Karpas-422 (cell line): ENCODE measurements at regions not wholly inside any gene's neighbourhood (a gene's known extent, or its start where the extent isn't known, plus 50 kb on each side); places are given as distances from the start of the nearest gene placed in this dataset.
"Not testable (repeated sequence)": the region's sequence is repeated elsewhere in the genome, so short reads cannot be mapped to it uniquely, and the experiment has no call there.

Experiments
- DNase-seq: peaks from one replicate; pipeline ENCODE4 v3.0.0-alpha.2; 2015
- H2AFZ ChIP-seq: fragments of 200-600 bp; sonication (generic); 2 replicates; pipeline ENCODE4 v1.6.1; 2014; ENCODE audit warnings: antibody characterized with exemption, low read length, mixed read lengths
- H3K27ac ChIP-seq: fragments of 200-600 bp; sonication (generic); 2 replicates; pipeline ENCODE4 v1.5.1; 2014; ENCODE audit warnings: mild to moderate bottlenecking, low read length, moderate library complexity
- H3K27me3 ChIP-seq: fragments of 200-600 bp; sonication (generic); 2 replicates; pipeline ENCODE4 v1.6.1; 2014; ENCODE audit warnings: low read length, mixed read lengths
- H3K36me3 ChIP-seq: fragments of 200-600 bp; sonication (generic); 2 replicates; pipeline ENCODE4 v1.6.1; 2014; ENCODE audit warnings: low read length, mixed read lengths; ENCODE audit not compliant: insufficient read depth
- H3K4me1 ChIP-seq: fragments of 200-600 bp; sonication (generic); 2 replicates; pipeline ENCODE4 v1.6.1; 2014; ENCODE audit warnings: mild to moderate bottlenecking, low read length, mixed read lengths
- H3K4me2 ChIP-seq: fragments of 200-600 bp; sonication (generic); 2 replicates; pipeline ENCODE4 v1.6.1; 2014; ENCODE audit warnings: low read length, low read depth, mild to moderate bottlenecking; ENCODE audit not compliant: poor library complexity, severe bottlenecking
- H3K4me3 ChIP-seq: fragments of 200-600 bp; sonication (generic); 2 replicates; pipeline ENCODE4 v1.5.1; 2014; ENCODE audit warnings: mild to moderate bottlenecking, antibody characterized with exemption, low read length, mixed read lengths
- H3K79me2 ChIP-seq: fragments of 200-600 bp; sonication (generic); 2 replicates; pipeline ENCODE4 v1.6.1; 2014; ENCODE audit warnings: mild to moderate bottlenecking, low read length, mixed read lengths
- H3K9ac ChIP-seq: fragments of 200-600 bp; sonication (generic); 2 replicates; pipeline ENCODE4 v1.6.0; 2014; ENCODE audit warnings: low read length
- H3K9me2 ChIP-seq: fragments of 200-600 bp; sonication (generic), shearing (Covaris generic); replicated peaks from 2 replicates; pipeline ENCODE4 v1.6.0; 2014; ENCODE audit warnings: mild to moderate bottlenecking, low read length, moderate library complexity; ENCODE audit not compliant: insufficient read depth
- H3K9me3 ChIP-seq: fragments of 300-700, 200-600 bp; sonication (generic); 2 replicates; pipeline ENCODE4 v1.6.1; 2014; ENCODE audit warnings: low read length, mixed read lengths
- H4K20me1 ChIP-seq: fragments of 200-600 bp; sonication (generic); 2 replicates; pipeline ENCODE4 v1.6.1; 2014; ENCODE audit warnings: mild to moderate bottlenecking, antibody characterized with exemption, low read length, low read depth; ENCODE audit not compliant: insufficient read depth

GRCh38 chr2:180236061-180236460 is 229.0 kb upstream of the CWC22 start:
- not testable (repeated sequence) for H3K27me3 ChIP-seq, H3K4me3 ChIP-seq, H3K9me3 ChIP-seq, H3K9ac ChIP-seq, H3K79me2 ChIP-seq, H3K4me1 ChIP-seq, H4K20me1 ChIP-seq, H3K27ac ChIP-seq, H3K9me2 ChIP-seq, H2AFZ ChIP-seq, H3K36me3 ChIP-seq, DNase-seq, H3K4me2 ChIP-seq

GRCh38 chr2:180235506-180235905 is 228.4 kb upstream of the CWC22 start:
- not testable (repeated sequence) for DNase-seq, H3K27ac ChIP-seq, H3K27me3 ChIP-seq, H3K9me3 ChIP-seq, H3K4me2 ChIP-seq, H3K36me3 ChIP-seq, H4K20me1 ChIP-seq, H3K9me2 ChIP-seq, H3K79me2 ChIP-seq, H3K9ac ChIP-seq, H3K4me1 ChIP-seq, H2AFZ ChIP-seq, H3K4me3 ChIP-seq

GRCh38 chr2:180234991-180235390 is 227.9 kb upstream of the CWC22 start:
- H3K4me1 ChIP-seq, H2AFZ ChIP-seq: not testable (repeated sequence)

GRCh38 chr2:180231015-180231414 is 223.9 kb upstream of the CWC22 start:
- H3K4me2 ChIP-seq, result no peak overlapping the region
- H3K79me2 ChIP-seq, result no peaks in the 10 kb centered on the region
- H3K36me3 ChIP-seq, result no peaks in the 10 kb centered on the region
- H3K4me1 ChIP-seq, result no peaks in the 10 kb centered on the region
- no peak overlapping the region for H3K4me3 ChIP-seq
- H3K9me3 ChIP-seq, result no peaks in the 10 kb centered on the region
- no peak overlapping the region for H3K9ac ChIP-seq
- no peaks in the 10 kb centered on the region for H3K27me3 ChIP-seq
- no peak for DNase-seq
- no peak overlapping the region for H2AFZ ChIP-seq
- no peaks in the 10 kb centered on the region for H3K9me2 ChIP-seq
- no peaks in the 10 kb centered on the region for H4K20me1 ChIP-seq
- H3K27ac ChIP-seq, result no peak overlapping the region

More at GRCh38 chr2:180234991-180235390, 227.9 kb upstream of the CWC22 start:
- H3K79me2 ChIP-seq, DNase-seq, H3K9ac ChIP-seq, H3K4me3 ChIP-seq, H3K9me3 ChIP-seq, H4K20me1 ChIP-seq, H3K9me2 ChIP-seq, H3K4me2 ChIP-seq, H3K36me3 ChIP-seq, H3K27me3 ChIP-seq, H3K27ac ChIP-seq: not testable (repeated sequence)

GRCh38 chr2:180227461-180227860 is 220.4 kb upstream of the CWC22 start:
- Histone ChIP-seq H3K4me3 (no peak overlapping the region), H3K27me3 (no peaks in the 10 kb centered on the region), H3K27ac (no peak overlapping the region), H3K4me1 (no peaks in the 10 kb centered on the region), H3K9me2 (no peaks in the 10 kb centered on the region), H3K9ac (no peak overlapping the region), H4K20me1 (no peaks in the 10 kb centered on the region), H3K9me3 (no peaks in the 10 kb centered on the region; the same call in 1 of the 2 replicates), H2AFZ (no peak overlapping the region), H3K4me2 (no peak overlapping the region), H3K36me3 (no peaks in the 10 kb centered on the region), H3K79me2 (no peaks in the 10 kb centered on the region)
- DNase-seq, result no peak

GRCh38 chr2:180225118-180225517 is 218.0 kb upstream of the CWC22 start:
- Histone ChIP-seq H3K27me3 (no peaks in the 10 kb centered on the region), H3K36me3 (no peaks in the 10 kb centered on the region), H3K4me2 (no peak overlapping the region), H3K27ac (no peak overlapping the region), H3K9ac (no peak overlapping the region), H3K79me2 (no peaks in the 10 kb centered on the region), H3K4me1 (no peaks in the 10 kb centered on the region), H3K4me3 (no peak overlapping the region), H3K9me2 (no peaks in the 10 kb centered on the region), H3K9me3 (no peaks in the 10 kb centered on the region; the same call in 1 of the 2 replicates), H2AFZ (no peak overlapping the region), H4K20me1 (no peaks in the 10 kb centered on the region)
- DNase-seq, result no peak

- Histone ChIP-seq H4K20me1 (no peaks in the 10 kb centered on the region), H3K79me2 (no peaks in the 10 kb centered on the region), H3K36me3 (no peaks in the 10 kb centered on the region), H3K4me1 (no peaks in the 10 kb centered on the region), H3K9me2 (no peaks in the 10 kb centered on the region), H3K4me3 (no peak overlapping the region), H3K9ac (no peak overlapping the region), H3K27ac (no peak overlapping the region), H3K4me2 (no peak overlapping the region), H3K27me3 (no peaks in the 10 kb centered on the region), H3K9me3 (no peaks in the 10 kb centered on the region; the same call in 1 of the 2 replicates), H2AFZ (no peak overlapping the region)
- no peak for DNase-seq
These were observed 215.5 kb upstream of the CWC22 start for GRCh38 chr2:180222644-180223043.

GRCh38 chr2:180219491-180219890 is 212.4 kb upstream of the CWC22 start:
- no peak for DNase-seq
- no peaks in the 10 kb centered on the region for H3K9me3 ChIP-seq
- H3K36me3 ChIP-seq, result no peaks in the 10 kb centered on the region
- no peaks in the 10 kb centered on the region for H3K4me1 ChIP-seq
- no peaks in the 10 kb centered on the region for H3K9me2 ChIP-seq
- H3K4me3 ChIP-seq, result no peak overlapping the region
- H4K20me1 ChIP-seq, result no peaks in the 10 kb centered on the region
- H3K9ac ChIP-seq, result no peak overlapping the region
- H3K27me3 ChIP-seq, result no peaks in the 10 kb centered on the region
- H2AFZ ChIP-seq, result no peak overlapping the region
- no peak overlapping the region for H3K27ac ChIP-seq
- H3K4me2 ChIP-seq, result no peak overlapping the region
- no peaks in the 10 kb centered on the region for H3K79me2 ChIP-seq

- Histone ChIP-seq H3K4me2 (no peak overlapping the region), H3K27ac (no peak overlapping the region), H2AFZ (no peak overlapping the region), H3K9me2 (no peaks in the 10 kb centered on the region), H3K36me3 (no peaks in the 10 kb centered on the region), H4K20me1 (no peaks in the 10 kb centered on the region), H3K79me2 (no peaks in the 10 kb centered on the region), H3K27me3 (no peaks in the 10 kb centered on the region), H3K9me3 (no peaks in the 10 kb centered on the region), H3K4me3 (no peak overlapping the region), H3K4me1 (no peaks in the 10 kb centered on the region), H3K9ac (no peak overlapping the region)
- DNase-seq, result no peak
These were observed 201.7 kb upstream of the CWC22 start for GRCh38 chr2:180208841-180209240.
